ENCODE measurements at regions not wholly inside any gene's neighbourhood (a gene's known extent, or its start where the extent isn't known, plus 50 kb on each side); places are given as distances from the start of the nearest gene placed in this dataset.

GRCh38 chr7:136617176-136617575 lies 251.3 kb upstream of the CHRM2 start:
- Histone ChIP-seq H3K27ac (ENCODE audit: low read depth, low read length, poor library complexity, severe bottlenecking) (no peak overlapping the region), H3K4me3 (ENCODE audit: low read depth, low read length, poor library complexity, severe bottlenecking) (no peak overlapping the region), H3K36me3 (ENCODE audit: insufficient read depth, low read length, poor library complexity, severe bottlenecking) (no peaks in the 10 kb centered on the region), H3K27me3 (replicated peaks; ENCODE audit: insufficient read depth, low read depth, low read length, poor library complexity) (no peaks in the 10 kb centered on the region), H3K9me3 (ENCODE audit: low read depth, low read length, poor library complexity, severe bottlenecking) (no peaks in the 10 kb centered on the region), H3K4me1 (ENCODE audit: insufficient read depth, low read length, poor library complexity, severe bottlenecking) (no peaks in the 10 kb centered on the region)
- intact Hi-C loops (cut with micrococcal nuclease; ENCODE audit: unreplicated experiment): no loop called here
- DNase-seq (ENCODE audit: low spot score): no peak
- TF ChIP-seq EZH2 (IDR thresholded peaks at IDR 0.05; ENCODE audit: borderline replicate concordance, low read depth, low read length, poor library complexity, severe bottlenecking): no peak
- TF ChIP-seq CTCF (conservative IDR thresholded peaks at IDR 0.05; ENCODE audit: low read depth, low read length): no peak
- ChIA-PET CTCF (no interaction called here), POLR2A (ENCODE audit: low non-redundant PET) (no interaction called here)
- BruUV-seq (replicated peaks): no TSS peak

- ChIA-PET POLR2A (ENCODE audit: low non-redundant PET) (no interaction called here), CTCF (no interaction called here)
- Histone ChIP-seq H3K27ac (ENCODE audit: low read depth, low read length, poor library complexity, severe bottlenecking) (no peak overlapping the region), H3K36me3 (ENCODE audit: insufficient read depth, low read length, poor library complexity, severe bottlenecking) (no peaks in the 10 kb centered on the region), H3K4me3 (ENCODE audit: low read depth, low read length, poor library complexity, severe bottlenecking) (no peak overlapping the region), H3K9me3 (ENCODE audit: low read depth, low read length, poor library complexity, severe bottlenecking) (no peaks in the 10 kb centered on the region), H3K4me1 (ENCODE audit: insufficient read depth, low read length, poor library complexity, severe bottlenecking) (no peaks in the 10 kb centered on the region), H3K27me3 (replicated peaks; ENCODE audit: insufficient read depth, low read depth, low read length, poor library complexity) (no peaks in the 10 kb centered on the region)
- DNase-seq (ENCODE audit: low spot score): no peak
- BruUV-seq (replicated peaks): no TSS peak
- intact Hi-C loops (cut with micrococcal nuclease; ENCODE audit: unreplicated experiment): no loop called here
- TF ChIP-seq CTCF (conservative IDR thresholded peaks at IDR 0.05; ENCODE audit: low read depth, low read length): no peak
- TF ChIP-seq EZH2 (IDR thresholded peaks at IDR 0.05; ENCODE audit: borderline replicate concordance, low read depth, low read length, poor library complexity, severe bottlenecking): no peak
Observed at GRCh38 chr7:136605532-136606329, 262.7 kb upstream of the CHRM2 start.

- no peak for DNase-seq (ENCODE audit: low spot score)
- Histone ChIP-seq H3K4me3 (ENCODE audit: low read depth, low read length, poor library complexity, severe bottlenecking) (no peak overlapping the region), H3K27ac (ENCODE audit: low read depth, low read length, poor library complexity, severe bottlenecking) (no peak overlapping the region), H3K4me1 (ENCODE audit: insufficient read depth, low read length, poor library complexity, severe bottlenecking) (no peaks in the 10 kb centered on the region), H3K27me3 (replicated peaks; ENCODE audit: insufficient read depth, low read depth, low read length, poor library complexity) (no peaks in the 10 kb centered on the region), H3K9me3 (ENCODE audit: low read depth, low read length, poor library complexity, severe bottlenecking) (no peaks in the 10 kb centered on the region), H3K36me3 (ENCODE audit: insufficient read depth, low read length, poor library complexity, severe bottlenecking) (no peaks in the 10 kb centered on the region)
- TF ChIP-seq CTCF (conservative IDR thresholded peaks at IDR 0.05; ENCODE audit: low read depth, low read length) (no peak), EZH2 (IDR thresholded peaks at IDR 0.05; ENCODE audit: borderline replicate concordance, low read depth, low read length, poor library complexity, severe bottlenecking) (no peak)
- ChIA-PET POLR2A (ENCODE audit: low non-redundant PET) (no interaction called here), CTCF (no interaction called here)
- intact Hi-C loops (cut with micrococcal nuclease; ENCODE audit: unreplicated experiment): no loop called here
- BruUV-seq (replicated peaks): no TSS peak
Observed at GRCh38 chr7:136601772-136602171, 266.7 kb upstream of the CHRM2 start.

Data from A673 (cell line).